ENCODE measurements at regions not wholly inside any gene's neighbourhood (a gene's known extent, or its start where the extent isn't known, plus 50 kb on each side); places are given as distances from the start of the nearest gene placed in this dataset.
"Not testable (repeated sequence)": the region's sequence is repeated elsewhere in the genome, so short reads cannot be mapped to it uniquely, and the experiment has no call there.

DNA sequence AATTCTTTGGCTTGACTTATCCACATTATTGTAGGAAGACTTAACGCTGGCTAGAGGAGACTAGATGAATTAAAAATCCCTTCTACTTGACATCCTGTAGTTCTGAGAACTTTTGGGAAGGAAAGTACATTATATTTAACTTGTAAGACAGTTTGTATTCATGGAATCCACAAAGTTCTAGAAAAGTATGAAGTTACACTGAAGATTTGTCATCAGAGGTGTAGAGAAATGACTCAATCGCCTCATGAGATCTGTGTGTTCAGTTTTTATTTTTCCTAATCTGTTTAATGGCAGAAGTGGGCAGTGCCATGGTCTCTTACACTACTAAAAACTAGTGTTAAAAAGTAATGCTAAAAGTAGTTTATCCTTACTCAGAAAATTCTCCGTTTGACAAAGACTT is 89.1 kb upstream of the SMIM30 start:
- DNase-seq = no peak

DNA sequence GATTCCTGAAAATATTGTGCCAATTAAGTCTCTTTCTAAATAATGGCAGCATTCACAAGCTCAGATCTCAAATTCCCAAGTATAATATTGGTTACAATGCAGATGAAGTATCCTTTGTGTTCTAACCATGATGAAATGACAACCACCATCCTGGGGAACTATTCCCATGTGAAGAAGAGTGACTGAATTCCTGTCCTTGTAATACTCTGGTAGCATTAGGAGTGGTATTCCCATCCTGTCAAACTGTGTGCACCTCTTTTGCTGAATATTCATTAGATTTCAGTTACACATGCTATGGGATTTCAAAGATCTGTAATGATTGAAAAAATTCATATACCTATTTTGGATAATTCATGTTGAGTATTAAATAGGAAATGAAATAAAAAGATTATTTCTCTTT is 86.1 kb upstream of the SMIM30 start:
- no peak for DNase-seq

DNA sequence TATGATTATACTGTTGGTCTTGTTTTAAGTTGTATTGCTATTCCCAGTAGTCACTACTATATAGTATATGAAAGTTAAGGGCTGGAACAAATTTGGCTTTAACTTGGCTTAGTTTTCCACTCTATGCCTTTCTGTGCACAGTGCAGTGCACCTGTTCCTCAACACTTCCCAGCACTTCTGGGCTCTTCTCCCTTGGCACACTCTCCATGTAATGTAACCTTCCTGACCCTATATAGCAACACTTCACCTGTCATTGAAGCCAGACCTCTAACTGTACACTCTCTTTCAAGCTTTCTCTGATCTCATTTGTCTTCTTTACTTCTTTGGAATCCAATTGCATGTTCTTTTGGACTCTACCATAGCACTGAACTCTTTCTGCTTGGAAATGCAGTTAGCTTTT is 83.9 kb upstream of the SMIM30 start:
- DNase-seq = no peak

DNA sequence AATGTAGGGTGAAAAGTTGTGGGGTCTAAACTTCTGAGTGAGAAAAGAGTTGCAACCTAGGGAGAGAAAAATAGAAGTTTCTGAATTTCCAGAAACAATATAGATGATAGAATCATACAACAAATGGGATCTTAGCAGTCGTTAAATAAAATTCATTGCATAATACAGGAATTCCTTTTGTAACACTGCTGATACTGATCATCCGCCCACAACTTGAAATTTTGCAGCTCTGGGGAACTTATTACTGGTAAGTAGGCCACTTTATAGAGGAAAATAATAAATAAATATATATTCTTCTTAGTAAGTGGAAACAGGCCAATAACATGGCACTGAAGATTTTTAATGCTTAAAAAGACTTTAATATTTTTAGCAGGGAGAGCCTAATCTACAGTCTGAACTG is 81.9 kb upstream of the SMIM30 start:
- no peak for DNase-seq

GRCh38 chr7:113199841-113200240 is 81.5 kb upstream of the SMIM30 start:
- no peak for DNase-seq

- DNase-seq = no peak
Measured at GRCh38 chr7:113199136-113199535, 80.8 kb upstream of the SMIM30 start.

- no peak for DNase-seq
Measured at GRCh38 chr7:113198226-113198625, 79.9 kb upstream of the SMIM30 start.

- DNase-seq = no peak
Measured at GRCh38 chr7:113197274-113197673, 78.9 kb upstream of the SMIM30 start.

DNA sequence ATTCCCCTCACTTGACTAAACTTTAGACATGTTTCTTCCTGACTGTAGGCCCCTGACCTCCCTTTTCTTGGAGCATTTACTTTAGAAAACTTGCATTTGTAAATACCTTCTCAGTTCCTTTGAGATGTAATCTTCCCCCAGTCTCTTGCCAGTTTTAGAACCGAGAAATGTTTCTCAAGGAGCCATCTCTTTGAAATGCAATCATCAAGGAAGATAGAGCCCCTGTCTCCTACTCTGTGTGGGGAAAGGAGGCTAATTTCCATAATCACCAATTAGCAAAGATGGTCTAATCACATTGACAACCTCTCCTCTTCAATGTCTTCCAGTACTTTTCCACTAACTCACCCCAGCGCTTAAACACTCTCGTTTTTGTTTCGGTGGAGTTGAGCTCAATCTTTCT is 70.0 kb upstream of the SMIM30 start:
- DNase-seq = no peak

DNA sequence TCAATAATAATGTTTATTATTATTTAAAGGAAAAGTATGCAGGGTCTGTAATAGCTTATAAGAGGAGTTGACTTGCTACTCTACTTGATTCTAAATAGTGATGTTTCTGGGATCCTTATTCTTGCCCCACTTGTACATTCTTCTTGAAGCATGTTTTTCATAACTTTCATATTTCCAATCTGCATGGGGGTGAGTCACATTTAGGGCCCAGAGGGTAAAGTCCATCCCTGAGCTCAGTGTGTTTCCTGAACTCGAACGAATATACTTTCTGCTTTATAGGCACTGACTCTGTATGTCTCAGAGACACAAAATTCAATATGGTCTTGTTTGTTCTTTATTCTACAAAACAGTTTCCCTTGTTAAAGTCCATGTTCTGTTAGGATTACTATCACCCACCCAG is 61.0 kb upstream of the SMIM30 start:
- DNase-seq = no peak

GRCh38 chr7:113176836-113177235 is 58.5 kb upstream of the SMIM30 start:
- DNase-seq = no peak

GRCh38 chr7:113176180-113176579 is 57.8 kb upstream of the SMIM30 start:
- not testable (repeated sequence) for DNase-seq

GRCh38 chr7:113175525-113176104 is 57.3 kb upstream of the SMIM30 start:
- no peak for DNase-seq

DNA sequence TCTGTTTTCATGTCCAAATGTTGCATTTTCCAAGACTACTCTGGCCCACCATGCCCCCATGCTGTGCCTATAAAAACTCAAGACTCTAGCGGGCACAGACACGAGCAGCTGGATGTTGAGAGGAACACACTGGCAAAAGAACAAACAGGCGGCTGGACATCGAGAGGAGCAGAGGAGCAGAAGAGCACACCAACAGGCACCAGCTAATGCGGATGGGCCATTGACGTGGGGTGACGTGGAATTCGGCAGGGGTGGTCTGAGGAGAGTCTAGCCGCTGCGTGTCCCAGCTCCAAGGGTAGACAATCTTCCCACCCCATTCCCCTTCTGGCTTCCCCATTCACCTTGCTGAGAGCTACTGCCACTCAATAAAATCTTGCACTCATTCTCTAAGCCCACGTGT is 54.4 kb upstream of the SMIM30 start:
- DNase-seq = no peak

DNA sequence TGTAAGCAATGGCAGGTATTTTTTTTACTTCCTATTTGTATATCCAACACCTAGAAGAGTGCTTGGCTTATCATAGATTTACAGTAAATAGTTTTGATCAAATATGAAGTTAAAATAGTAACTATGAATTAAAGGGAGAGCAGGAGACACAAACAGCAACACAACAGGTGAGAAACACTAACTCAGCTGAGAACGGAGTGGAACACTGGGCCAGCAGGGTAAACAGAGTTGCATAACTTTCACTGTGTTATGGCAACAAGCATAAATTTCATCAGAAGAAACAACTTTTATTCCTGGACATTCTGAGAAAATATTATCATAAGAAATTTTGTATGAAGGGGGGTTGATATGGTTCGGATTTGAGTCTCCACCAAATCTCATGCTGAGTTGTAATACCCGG is 52.2 kb upstream of the SMIM30 start:
- DNase-seq = no peak
